ENCODE measurements at regions not wholly inside any gene's neighbourhood (a gene's known extent, or its start where the extent isn't known, plus 50 kb on each side); places are given as distances from the start of the nearest gene placed in this dataset.
"Not testable (repeated sequence)": the region's sequence is repeated elsewhere in the genome, so short reads cannot be mapped to it uniquely, and the experiment has no call there.

GRCh38 chr16:52785653-52786052, 238.7 kb upstream of the TOX3 start:
- no peak for DNase-seq

GRCh38 chr16:52783616-52784015, 236.7 kb upstream of the TOX3 start:
- DNase-seq, result no peak

- no peak for DNase-seq
These were observed 234.2 kb upstream of the TOX3 start for GRCh38 chr16:52781005-52781630.

- no peak for DNase-seq
These were observed 226.1 kb upstream of the TOX3 start for GRCh38 chr16:52773026-52773425.

- DNase-seq, result no peak
These were observed 223.9 kb upstream of the TOX3 start for GRCh38 chr16:52770828-52771227.

- DNase-seq, result peak; percentile 59 to 64
These were observed 211.5 kb upstream of the TOX3 start for GRCh38 chr16:52758473-52758855.

- DNase-seq, result no peak
These were observed 211.0 kb upstream of the TOX3 start for GRCh38 chr16:52757746-52758472.

GRCh38 chr16:52756812-52757517, 210.0 kb upstream of the TOX3 start:
- no peak for DNase-seq

- DNase-seq, result no peak
These were observed 208.5 kb upstream of the TOX3 start for GRCh38 chr16:52755396-52755795.

GRCh38 chr16:52751035-52751434, 204.1 kb upstream of the TOX3 start:
- DNase-seq, result no peak

GRCh38 chr16:52748741-52749140, 201.8 kb upstream of the TOX3 start:
- no peak for DNase-seq

GRCh38 chr16:52747088-52747595, 200.2 kb upstream of the TOX3 start:
- DNase-seq, result no peak

GRCh38 chr16:52743707-52744106, 196.8 kb upstream of the TOX3 start:
- no peak for DNase-seq

- DNase-seq, result no peak
These were observed 195.7 kb upstream of the TOX3 start for GRCh38 chr16:52742608-52743170.

GRCh38 chr16:52742052-52742451, 195.1 kb upstream of the TOX3 start:
- DNase-seq, result no peak

- peak in 1 of 2 experiments; percentile 35 for DNase-seq
These were observed 194.4 kb upstream of the TOX3 start for GRCh38 chr16:52741351-52741750.

- no peak for DNase-seq
These were observed 193.8 kb upstream of the TOX3 start for GRCh38 chr16:52740766-52741165.

- no peak for DNase-seq
These were observed 193.4 kb upstream of the TOX3 start for GRCh38 chr16:52740333-52740732.

- DNase-seq, result not testable (repeated sequence)
These were observed 192.0 kb upstream of the TOX3 start for GRCh38 chr16:52738992-52739391.

- no peak for DNase-seq
These were observed 184.4 kb upstream of the TOX3 start for GRCh38 chr16:52731219-52731875.

- no peak for DNase-seq
These were observed 182.8 kb upstream of the TOX3 start for GRCh38 chr16:52729731-52730130.

- DNase-seq, result no peak
These were observed 180.9 kb upstream of the TOX3 start for GRCh38 chr16:52727849-52728248.

- DNase-seq, result no peak
These were observed 180.5 kb upstream of the TOX3 start for GRCh38 chr16:52727441-52727840.
